ENCODE measurements at regions not wholly inside any gene's neighbourhood (a gene's known extent, or its start where the extent isn't known, plus 50 kb on each side); places are given as distances from the start of the nearest gene placed in this dataset.

GRCh38 chr15:46956881-46957280 is 760.4 kb upstream of the SEMA6D start:
- TF ChIP-seq YY1 (IDR thresholded peaks at IDR 0.05) (no peak), JUND (IDR thresholded peaks at IDR 0.05) (no peak), SP1 (IDR thresholded peaks at IDR 0.05) (no peak), RAD21 (IDR thresholded peaks at IDR 0.05) (no peak), GABPA (IDR thresholded peaks at IDR 0.05 in 1 of 2, conservative IDR thresholded peaks at IDR 0.05 in 1 of 2) (no peak), TAF1 (conservative IDR thresholded peaks at IDR 0.05) (no peak), RXRA (IDR thresholded peaks at IDR 0.05) (no peak), MAX (IDR thresholded peaks at IDR 0.05) (no peak), FOXA1 (IDR thresholded peaks at IDR 0.05) (no peak), HNF4G (IDR thresholded peaks at IDR 0.05) (no peak), ATF3 (IDR thresholded peaks at IDR 0.05) (no peak)
- TF ChIP-seq, protein P1, sequence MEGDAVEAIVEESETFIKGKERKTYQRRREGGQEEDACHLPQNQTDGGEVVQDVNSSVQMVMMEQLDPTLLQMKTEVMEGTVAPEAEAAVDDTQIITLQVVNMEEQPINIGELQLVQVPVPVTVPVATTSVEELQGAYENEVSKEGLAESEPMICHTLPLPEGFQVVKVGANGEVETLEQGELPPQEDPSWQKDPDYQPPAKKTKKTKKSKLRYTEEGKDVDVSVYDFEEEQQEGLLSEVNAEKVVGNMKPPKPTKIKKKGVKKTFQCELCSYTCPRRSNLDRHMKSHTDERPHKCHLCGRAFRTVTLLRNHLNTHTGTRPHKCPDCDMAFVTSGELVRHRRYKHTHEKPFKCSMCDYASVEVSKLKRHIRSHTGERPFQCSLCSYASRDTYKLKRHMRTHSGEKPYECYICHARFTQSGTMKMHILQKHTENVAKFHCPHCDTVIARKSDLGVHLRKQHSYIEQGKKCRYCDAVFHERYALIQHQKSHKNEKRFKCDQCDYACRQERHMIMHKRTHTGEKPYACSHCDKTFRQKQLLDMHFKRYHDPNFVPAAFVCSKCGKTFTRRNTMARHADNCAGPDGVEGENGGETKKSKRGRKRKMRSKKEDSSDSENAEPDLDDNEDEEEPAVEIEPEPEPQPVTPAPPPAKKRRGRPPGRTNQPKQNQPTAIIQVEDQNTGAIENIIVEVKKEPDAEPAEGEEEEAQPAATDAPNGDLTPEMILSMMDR (IDR thresholded peaks at IDR 0.05; ENCODE audit: low read depth, low read length, missing input control) = no peak
- TF ChIP-seq, protein P2, sequence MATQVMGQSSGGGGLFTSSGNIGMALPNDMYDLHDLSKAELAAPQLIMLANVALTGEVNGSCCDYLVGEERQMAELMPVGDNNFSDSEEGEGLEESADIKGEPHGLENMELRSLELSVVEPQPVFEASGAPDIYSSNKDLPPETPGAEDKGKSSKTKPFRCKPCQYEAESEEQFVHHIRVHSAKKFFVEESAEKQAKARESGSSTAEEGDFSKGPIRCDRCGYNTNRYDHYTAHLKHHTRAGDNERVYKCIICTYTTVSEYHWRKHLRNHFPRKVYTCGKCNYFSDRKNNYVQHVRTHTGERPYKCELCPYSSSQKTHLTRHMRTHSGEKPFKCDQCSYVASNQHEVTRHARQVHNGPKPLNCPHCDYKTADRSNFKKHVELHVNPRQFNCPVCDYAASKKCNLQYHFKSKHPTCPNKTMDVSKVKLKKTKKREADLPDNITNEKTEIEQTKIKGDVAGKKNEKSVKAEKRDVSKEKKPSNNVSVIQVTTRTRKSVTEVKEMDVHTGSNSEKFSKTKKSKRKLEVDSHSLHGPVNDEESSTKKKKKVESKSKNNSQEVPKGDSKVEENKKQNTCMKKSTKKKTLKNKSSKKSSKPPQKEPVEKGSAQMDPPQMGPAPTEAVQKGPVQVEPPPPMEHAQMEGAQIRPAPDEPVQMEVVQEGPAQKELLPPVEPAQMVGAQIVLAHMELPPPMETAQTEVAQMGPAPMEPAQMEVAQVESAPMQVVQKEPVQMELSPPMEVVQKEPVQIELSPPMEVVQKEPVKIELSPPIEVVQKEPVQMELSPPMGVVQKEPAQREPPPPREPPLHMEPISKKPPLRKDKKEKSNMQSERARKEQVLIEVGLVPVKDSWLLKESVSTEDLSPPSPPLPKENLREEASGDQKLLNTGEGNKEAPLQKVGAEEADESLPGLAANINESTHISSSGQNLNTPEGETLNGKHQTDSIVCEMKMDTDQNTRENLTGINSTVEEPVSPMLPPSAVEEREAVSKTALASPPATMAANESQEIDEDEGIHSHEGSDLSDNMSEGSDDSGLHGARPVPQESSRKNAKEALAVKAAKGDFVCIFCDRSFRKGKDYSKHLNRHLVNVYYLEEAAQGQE (IDR thresholded peaks at IDR 0.05) = no peak
